Esophagus muscularis mucosa (tissue), 4 donors: ENCODE measurements at regions not wholly inside any gene's neighbourhood (a gene's known extent, or its start where the extent isn't known, plus 50 kb on each side); places are given as distances from the start of the nearest gene placed in this dataset.

Experiments
- EP300 ChIP-seq: sonication (generic); formaldehyde crosslinking; IDR thresholded peaks from one replicate; pipeline ENCODE4 v1.6.1; 2017; ENCODE audit warnings: antibody characterized with exemption
- POLR2AphosphoS5 ChIP-seq, 2 donors: sonication (generic); formaldehyde crosslinking; IDR thresholded peaks; one replicate each; pipeline ENCODE4 v1.6.1; 2017; ENCODE audit warnings: antibody characterized with exemption in 2 of 2
- TF ChIP-seq, protein P1 (sequence below), 3 experiments: fragments of 200-600 bp in 2 of 3; fragments of 450-650 bp in 1 of 3; sonication (generic) in 2 of 3; IDR thresholded peaks; one replicate each; pipeline ENCODE4 v1.5.1; 2017 to 2019; ENCODE audit warnings: antibody characterized with exemption in 3 of 3, mild to moderate bottlenecking in 2 of 3, moderate library complexity in 1 of 3

DNA sequence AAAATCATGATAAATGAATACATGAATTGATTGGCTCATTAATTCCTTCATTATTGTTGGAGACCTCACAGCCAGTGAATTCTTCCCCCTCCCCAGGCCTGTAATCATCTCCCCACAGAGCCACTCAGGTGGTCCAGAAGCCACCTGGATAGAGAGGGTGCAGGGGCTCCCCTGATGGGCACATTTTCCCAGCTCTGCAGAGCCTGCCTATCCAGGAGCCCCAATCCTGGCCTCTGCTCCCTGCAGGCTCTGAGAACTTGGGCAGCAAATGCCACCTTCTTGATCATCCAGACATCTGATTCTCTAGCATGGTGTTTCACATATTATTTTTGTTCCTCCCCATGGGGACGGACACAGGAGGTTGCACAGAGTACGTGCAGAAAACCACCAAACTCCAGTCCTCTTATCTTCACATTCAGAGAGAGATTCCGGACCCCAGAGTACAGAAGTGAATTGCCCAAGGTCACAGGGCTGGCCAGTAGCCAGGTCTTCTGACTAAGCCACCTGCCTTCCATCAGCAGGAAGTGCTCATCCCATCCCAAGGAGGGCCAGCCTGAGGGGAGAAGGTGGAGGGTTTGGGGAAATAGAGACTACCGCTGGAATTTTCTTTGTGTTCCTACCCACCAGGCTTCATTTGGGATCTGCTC, 348.0 kb downstream of the BUD13 start:
- TF ChIP-seq, protein P1, sequence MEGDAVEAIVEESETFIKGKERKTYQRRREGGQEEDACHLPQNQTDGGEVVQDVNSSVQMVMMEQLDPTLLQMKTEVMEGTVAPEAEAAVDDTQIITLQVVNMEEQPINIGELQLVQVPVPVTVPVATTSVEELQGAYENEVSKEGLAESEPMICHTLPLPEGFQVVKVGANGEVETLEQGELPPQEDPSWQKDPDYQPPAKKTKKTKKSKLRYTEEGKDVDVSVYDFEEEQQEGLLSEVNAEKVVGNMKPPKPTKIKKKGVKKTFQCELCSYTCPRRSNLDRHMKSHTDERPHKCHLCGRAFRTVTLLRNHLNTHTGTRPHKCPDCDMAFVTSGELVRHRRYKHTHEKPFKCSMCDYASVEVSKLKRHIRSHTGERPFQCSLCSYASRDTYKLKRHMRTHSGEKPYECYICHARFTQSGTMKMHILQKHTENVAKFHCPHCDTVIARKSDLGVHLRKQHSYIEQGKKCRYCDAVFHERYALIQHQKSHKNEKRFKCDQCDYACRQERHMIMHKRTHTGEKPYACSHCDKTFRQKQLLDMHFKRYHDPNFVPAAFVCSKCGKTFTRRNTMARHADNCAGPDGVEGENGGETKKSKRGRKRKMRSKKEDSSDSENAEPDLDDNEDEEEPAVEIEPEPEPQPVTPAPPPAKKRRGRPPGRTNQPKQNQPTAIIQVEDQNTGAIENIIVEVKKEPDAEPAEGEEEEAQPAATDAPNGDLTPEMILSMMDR (IDR thresholded peaks at IDR 0.05), result no peak
- TF ChIP-seq EP300, result no peak
- TF ChIP-seq POLR2AphosphoS5 (IDR thresholded peaks at IDR 0.05), result no peak
